Upper lobe of right lung (tissue), 1 donor: ENCODE measurements at regions not wholly inside any gene's neighbourhood (a gene's known extent, or its start where the extent isn't known, plus 50 kb on each side); places are given as distances from the start of the nearest gene placed in this dataset.

Experiments
- ATAC-seq: fragments of 200-7000 bp; cut with Tn5 transposase; one replicate; pipeline ENCODE4 v1.9.1; 2020; ENCODE audit warnings: mild to moderate bottlenecking, moderate library complexity
- DNase-seq: peaks from one replicate; pipeline ENCODE4 v3.0.0-alpha.2; 2020
- H3K27ac ChIP-seq: fragments of 200-600 bp; one replicate; pipeline ENCODE4 v1.8.0; 2022
- H3K27me3 ChIP-seq: fragments of 200-600 bp; one replicate; pipeline ENCODE4 v1.8.0; 2022; ENCODE audit warnings: mild to moderate bottlenecking
- H3K36me3 ChIP-seq: fragments of 200-600 bp; one replicate; pipeline ENCODE4 v1.8.0; 2022
- H3K4me1 ChIP-seq: fragments of 200-600 bp; one replicate; pipeline ENCODE4 v1.8.0; 2022
- H3K4me3 ChIP-seq: fragments of 200-600 bp; one replicate; pipeline ENCODE4 v1.8.0; 2022; ENCODE audit warnings: mild to moderate bottlenecking
- H3K9me3 ChIP-seq: fragments of 200-600 bp; one replicate; pipeline ENCODE4 v1.8.0; 2022
- CTCF ChIP-seq: fragments of 200-600 bp; IDR thresholded peaks from one replicate; pipeline ENCODE4 v1.8.0; 2022; ENCODE audit warnings: antibody characterized with exemption
- intact Hi-C: fragments of 100-400 bp; cut with DNase I; formaldehyde crosslinking; loops from one replicate; pipeline ENCODE4 v1.11.0; 2022
- donor health status: DM: no; HTN: yes; CAD: no; lungs with severe emphysema.

- H3K27ac ChIP-seq, result peak overlapping the region; percentile 43
- ATAC-seq (peak; percentile 80), DNase-seq (no peak)
- H3K36me3 ChIP-seq, result no peaks in the 10 kb centered on the region
- no peak for TF ChIP-seq CTCF
- H3K27me3 ChIP-seq, result no peaks in the 10 kb centered on the region
- no peak overlapping the region for H3K4me3 ChIP-seq
- H3K9me3 ChIP-seq, result no peaks in the 10 kb centered on the region
- H3K4me1 ChIP-seq, result peaks cover 6% of the 10 kb centered on the region
- intact Hi-C loops, result no loop called here
These were observed 616.5 kb upstream of the CITED2 start for GRCh38 chr6:139990856-139991465.

- Histone ChIP-seq H3K27ac (no peak overlapping the region), H3K9me3 (no peaks in the 10 kb centered on the region), H3K27me3 (no peaks in the 10 kb centered on the region), H3K4me3 (no peak overlapping the region), H3K36me3 (no peaks in the 10 kb centered on the region), H3K4me1 (peaks cover 6% of the 10 kb centered on the region)
- no peak for TF ChIP-seq CTCF
- intact Hi-C loops, result no loop called here
- ATAC-seq (peak; percentile 56), DNase-seq (no peak)
These were observed 615.7 kb upstream of the CITED2 start for GRCh38 chr6:139990026-139990686.

GRCh38 chr6:139988685-139989084 is 614.2 kb upstream of the CITED2 start:
- no peaks in the 10 kb centered on the region for H3K27me3 ChIP-seq
- TF ChIP-seq CTCF, result no peak
- ATAC-seq (no peak), DNase-seq (no peak)
- no peak overlapping the region for H3K4me3 ChIP-seq
- no peaks in the 10 kb centered on the region for H3K9me3 ChIP-seq
- intact Hi-C loops, result no loop called here
- peaks cover 6% of the 10 kb centered on the region for H3K4me1 ChIP-seq
- no peak overlapping the region for H3K27ac ChIP-seq
- no peaks in the 10 kb centered on the region for H3K36me3 ChIP-seq

GRCh38 chr6:139987091-139987490 is 612.6 kb upstream of the CITED2 start:
- Histone ChIP-seq H3K9me3 (no peaks in the 10 kb centered on the region), H3K4me3 (no peak overlapping the region), H3K36me3 (no peaks in the 10 kb centered on the region), H3K27ac (no peak overlapping the region), H3K4me1 (peaks cover 21% of the 10 kb centered on the region), H3K27me3 (no peaks in the 10 kb centered on the region)
- ATAC-seq, result no peak
- intact Hi-C loops, result no loop called here
- no peak for DNase-seq
- no peak for TF ChIP-seq CTCF

GRCh38 chr6:139985236-139985815 is 610.9 kb upstream of the CITED2 start:
- intact Hi-C loops, result no loop called here

More at GRCh38 chr6:139985236-139985815, 610.9 kb upstream of the CITED2 start:
- no peak for DNase-seq
- Histone ChIP-seq H3K27ac (no peak overlapping the region), H3K36me3 (no peaks in the 10 kb centered on the region), H3K9me3 (no peaks in the 10 kb centered on the region), H3K27me3 (no peaks in the 10 kb centered on the region), H3K4me3 (no peak overlapping the region), H3K4me1 (peaks cover 31% of the 10 kb centered on the region)
- no peak for ATAC-seq
- no peak for TF ChIP-seq CTCF
